OCI-LY1 (cell line): ENCODE measurements at regions not wholly inside any gene's neighbourhood (a gene's known extent, or its start where the extent isn't known, plus 50 kb on each side); places are given as distances from the start of the nearest gene placed in this dataset.

ENCODE experiments used
- H2AFZ ChIP-seq: fragments of 200-600 bp; sonication (generic), shearing (Covaris generic); 2 replicates; pipeline ENCODE4 v1.6.0; 2014; ENCODE audit warnings: antibody characterized with exemption, mild to moderate bottlenecking, low read length
- H3F3A ChIP-seq: fragments of 200-600 bp; sonication (generic), shearing (Covaris generic); 2 replicates; pipeline ENCODE4 v1.6.0; 2014; ENCODE audit warnings: mild to moderate bottlenecking, antibody characterized with exemption, low read length, moderate library complexity; ENCODE audit not compliant: insufficient read depth
- H3K27ac ChIP-seq: fragments of 200-600 bp; sonication (generic); 2 replicates; pipeline ENCODE4 v1.5.1; 2014; ENCODE audit warnings: low read length, mixed run types, mild to moderate bottlenecking, low read depth; ENCODE audit not compliant: poor library complexity, severe bottlenecking
- H3K27me3 ChIP-seq: fragments of 200-600 bp; sonication (generic); 2 replicates; pipeline ENCODE4 v1.6.0; 2014; ENCODE audit warnings: antibody characterized with exemption, mild to moderate bottlenecking, low read length, moderate library complexity; ENCODE audit not compliant: insufficient read depth
- H3K36me3 ChIP-seq: fragments of 200-600 bp; sonication (generic); 2 replicates; pipeline ENCODE4 v1.6.1; 2014; ENCODE audit warnings: mild to moderate bottlenecking, antibody characterized with exemption, low read length, moderate library complexity, mixed read lengths; ENCODE audit not compliant: insufficient read depth
- H3K4me1 ChIP-seq: fragments of 200-600 bp; sonication (generic); 2 replicates; pipeline ENCODE4 v1.5.1; 2014; ENCODE audit warnings: mild to moderate bottlenecking, low read length, moderate library complexity; ENCODE audit not compliant: insufficient read depth, severe bottlenecking
- H3K4me2 ChIP-seq: fragments of 200-600 bp; sonication (generic), shearing (Covaris generic); 2 replicates; pipeline ENCODE4 v1.6.1; 2014; ENCODE audit warnings: low read length
- H3K4me3 ChIP-seq: fragments of 200-600 bp; sonication (generic); 2 replicates; pipeline ENCODE4 v1.5.1; 2014; ENCODE audit warnings: low read length, low read depth, mild to moderate bottlenecking, mixed read lengths; ENCODE audit not compliant: poor library complexity, severe bottlenecking
- H3K79me2 ChIP-seq: fragments of 200-600 bp; shearing (Covaris generic); 2 replicates; pipeline ENCODE4 v1.6.1; 2016; ENCODE audit warnings: mixed run types, low read length, mixed read lengths; ENCODE audit not compliant: insufficient read depth
- H3K9ac ChIP-seq: fragments of 200-600 bp; sonication (generic), shearing (Covaris generic); 2 replicates; pipeline ENCODE4 v1.6.1; 2014; ENCODE audit warnings: mild to moderate bottlenecking, low read length, mixed read lengths
- H3K9me2 ChIP-seq: fragments of 200-600 bp; sonication (generic), shearing (Covaris generic); 2 replicates; pipeline ENCODE4 v1.6.1; 2014; ENCODE audit warnings: low read depth, mild to moderate bottlenecking, low read length, mixed read lengths
- H3K9me3 ChIP-seq: fragments of 200-600 bp; shearing (Covaris generic); 2 replicates; pipeline ENCODE4 v1.6.1; 2014; ENCODE audit warnings: low read length, mixed read lengths
- H4K20me1 ChIP-seq: fragments of 200-600 bp; sonication (generic), shearing (Covaris generic); 2 replicates; pipeline ENCODE4 v1.6.0; 2016; ENCODE audit warnings: mild to moderate bottlenecking, low read length; ENCODE audit not compliant: insufficient read depth
- CTCF ChIP-seq: fragments of 200-600 bp; sonication (generic), shearing (Covaris generic); IDR thresholded peaks from 2 replicates; pipeline ENCODE4 v1.5.1; 2017; ENCODE audit warnings: mild to moderate bottlenecking, antibody characterized with exemption, low read length, moderate library complexity, mixed read lengths
- EZH2 ChIP-seq: fragments of 200-600 bp; sonication (generic), shearing (Covaris generic); IDR thresholded peaks from 2 replicates; pipeline ENCODE4 v1.8.0; 2017; ENCODE audit warnings: borderline replicate concordance, mixed run types, mild to moderate bottlenecking, antibody characterized with exemption, low read length, moderate library complexity, mixed read lengths

- Histone ChIP-seq H3K9me2 (no peaks in the 10 kb centered on the region), H3K36me3 (no peaks in the 10 kb centered on the region), H4K20me1 (no peaks in the 10 kb centered on the region), H3K4me2 (no peak overlapping the region), H3K79me2 (no peaks in the 10 kb centered on the region), H3K4me1 (no peaks in the 10 kb centered on the region), H3F3A (no peaks in the 10 kb centered on the region), H3K27me3 (no peaks in the 10 kb centered on the region; the same call in 1 of the 2 replicates), H3K9me3 (no peaks in the 10 kb centered on the region), H3K27ac (no peak overlapping the region), H3K4me3 (no peak overlapping the region), H3K9ac (no peak overlapping the region), H2AFZ (no peak overlapping the region)
- TF ChIP-seq CTCF (no peak), EZH2 (no peak)
These were observed 111.7 kb upstream of the GPC1 start for GRCh38 chr2:240323601-240324291.

GRCh38 chr2:240324312-240325015, 111.0 kb upstream of the GPC1 start:
- Histone ChIP-seq H3K79me2 (no peaks in the 10 kb centered on the region), H3K36me3 (no peaks in the 10 kb centered on the region), H3K9ac (no peak overlapping the region), H3F3A (no peaks in the 10 kb centered on the region), H3K9me2 (no peaks in the 10 kb centered on the region), H4K20me1 (no peaks in the 10 kb centered on the region), H3K4me2 (no peak overlapping the region), H3K27ac (no peak overlapping the region), H3K27me3 (no peaks in the 10 kb centered on the region; the same call in 1 of the 2 replicates), H3K9me3 (no peaks in the 10 kb centered on the region), H3K4me1 (no peaks in the 10 kb centered on the region), H3K4me3 (no peak overlapping the region), H2AFZ (no peak overlapping the region)
- TF ChIP-seq EZH2 (no peak), CTCF (no peak)

GRCh38 chr2:240325016-240326007, 110.2 kb upstream of the GPC1 start:
- Histone ChIP-seq H3K27ac (no peak overlapping the region), H3K4me1 (no peaks in the 10 kb centered on the region), H3F3A (no peaks in the 10 kb centered on the region), H4K20me1 (no peaks in the 10 kb centered on the region), H3K36me3 (no peaks in the 10 kb centered on the region), H3K79me2 (no peaks in the 10 kb centered on the region), H2AFZ (no peak overlapping the region), H3K27me3 (no peaks in the 10 kb centered on the region; the same call in 1 of the 2 replicates), H3K4me3 (no peak overlapping the region), H3K9me2 (no peaks in the 10 kb centered on the region), H3K4me2 (no peak overlapping the region), H3K9ac (no peak overlapping the region), H3K9me3 (no peaks in the 10 kb centered on the region)
- TF ChIP-seq EZH2 (no peak), CTCF (no peak)
